ENCODE measurements at regions not wholly inside any gene's neighbourhood (a gene's known extent, or its start where the extent isn't known, plus 50 kb on each side); places are given as distances from the start of the nearest gene placed in this dataset.

- no peak for DNase-seq
- intact Hi-C loops (cut with micrococcal nuclease; ENCODE audit: unreplicated experiment), result no loop called here
- Mint-ChIP-seq H3K9me3 (ENCODE audit: low read depth, unreplicated experiment) (no peaks in the 10 kb centered on the region), H3K27me3 (ENCODE audit: unreplicated experiment) (peaks cover 59% of the 10 kb centered on the region), H3K4me3 (ENCODE audit: low read depth, unreplicated experiment) (no peak overlapping the region), H3K36me3 (ENCODE audit: insufficient read depth, unreplicated experiment) (no peaks in the 10 kb centered on the region), H3K4me1 (ENCODE audit: low read depth, unreplicated experiment) (peaks cover 37% of the 10 kb centered on the region), H3K27ac (ENCODE audit: unreplicated experiment) (no peak overlapping the region)
- BruUV-seq (replicated peaks), result no TSS peak
- CTCF ChIA-PET, result interaction anchor here (1.5 to 2.2 kb wide), 2 partner anchors 10 to 138 kb away, joined by 4 to 7 read pairs; no protein-coding TSS in a partner anchor
- TF ChIP-seq, protein P1, sequence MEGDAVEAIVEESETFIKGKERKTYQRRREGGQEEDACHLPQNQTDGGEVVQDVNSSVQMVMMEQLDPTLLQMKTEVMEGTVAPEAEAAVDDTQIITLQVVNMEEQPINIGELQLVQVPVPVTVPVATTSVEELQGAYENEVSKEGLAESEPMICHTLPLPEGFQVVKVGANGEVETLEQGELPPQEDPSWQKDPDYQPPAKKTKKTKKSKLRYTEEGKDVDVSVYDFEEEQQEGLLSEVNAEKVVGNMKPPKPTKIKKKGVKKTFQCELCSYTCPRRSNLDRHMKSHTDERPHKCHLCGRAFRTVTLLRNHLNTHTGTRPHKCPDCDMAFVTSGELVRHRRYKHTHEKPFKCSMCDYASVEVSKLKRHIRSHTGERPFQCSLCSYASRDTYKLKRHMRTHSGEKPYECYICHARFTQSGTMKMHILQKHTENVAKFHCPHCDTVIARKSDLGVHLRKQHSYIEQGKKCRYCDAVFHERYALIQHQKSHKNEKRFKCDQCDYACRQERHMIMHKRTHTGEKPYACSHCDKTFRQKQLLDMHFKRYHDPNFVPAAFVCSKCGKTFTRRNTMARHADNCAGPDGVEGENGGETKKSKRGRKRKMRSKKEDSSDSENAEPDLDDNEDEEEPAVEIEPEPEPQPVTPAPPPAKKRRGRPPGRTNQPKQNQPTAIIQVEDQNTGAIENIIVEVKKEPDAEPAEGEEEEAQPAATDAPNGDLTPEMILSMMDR (IDR thresholded peaks at IDR 0.05; ENCODE audit: unreplicated experiment), result no peak
Measured at GRCh38 chr20:48482790-48483189, 345.0 kb downstream of the PREX1 start.

DNA sequence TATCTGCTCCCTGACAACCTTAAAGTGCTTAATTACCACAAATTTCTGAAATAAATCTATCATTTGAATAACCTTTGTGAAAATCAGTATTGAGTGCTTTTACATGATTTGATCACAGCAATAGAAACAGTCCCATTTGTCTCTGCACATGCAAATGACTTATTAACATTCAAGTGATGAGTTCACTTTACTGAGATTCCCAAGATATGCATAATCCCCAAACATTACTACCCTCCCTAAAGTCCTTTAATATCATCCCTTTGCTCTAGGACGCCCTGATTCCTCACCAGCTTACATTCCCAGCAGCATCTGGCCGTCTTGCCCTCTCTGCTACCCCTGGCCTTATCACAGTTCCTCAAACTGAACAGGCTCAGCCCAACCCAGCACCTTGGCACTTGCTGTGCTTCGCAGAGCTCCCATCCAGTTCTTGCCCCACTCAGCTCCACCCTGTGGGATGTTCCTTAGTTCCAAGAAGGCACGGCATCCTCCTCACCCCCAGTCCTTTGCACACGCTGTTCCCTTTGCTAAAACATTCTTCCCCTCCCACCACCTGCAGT is 347.5 kb downstream of the PREX1 start:
- intact Hi-C loops (cut with micrococcal nuclease; ENCODE audit: unreplicated experiment), result no loop called here
- no TSS peak for BruUV-seq (replicated peaks)
- no peaks in the 10 kb centered on the region for H3K36me3 Mint-ChIP-seq (ENCODE audit: insufficient read depth, unreplicated experiment)
- H3K4me1 Mint-ChIP-seq (ENCODE audit: low read depth, unreplicated experiment), result peaks cover 14% of the 10 kb centered on the region
- no peak overlapping the region for H3K27ac Mint-ChIP-seq (ENCODE audit: unreplicated experiment)
- no peak overlapping the region for H3K4me3 Mint-ChIP-seq (ENCODE audit: low read depth, unreplicated experiment)
- TF ChIP-seq, protein P1 (IDR thresholded peaks at IDR 0.05; ENCODE audit: unreplicated experiment), result no peak
- no peak for DNase-seq
- peaks cover 3% of the 10 kb centered on the region for H3K9me3 Mint-ChIP-seq (ENCODE audit: low read depth, unreplicated experiment)
- CTCF ChIA-PET, result no interaction called here
- H3K27me3 Mint-ChIP-seq (ENCODE audit: unreplicated experiment), result peaks cover 57% of the 10 kb centered on the region

GRCh38 chr20:48478806-48479585 is 348.8 kb downstream of the PREX1 start:
- CTCF ChIA-PET, result interaction anchor here (1.1 kb wide), 1 partner anchor 141 kb away, joined by 3 read pairs; no protein-coding TSS in a partner anchor
- Mint-ChIP-seq H3K27me3 (ENCODE audit: unreplicated experiment) (peaks cover 47% of the 10 kb centered on the region), H3K27ac (ENCODE audit: unreplicated experiment) (no peak overlapping the region), H3K4me1 (ENCODE audit: low read depth, unreplicated experiment) (peaks cover 6% of the 10 kb centered on the region), H3K9me3 (ENCODE audit: low read depth, unreplicated experiment) (peaks cover 3% of the 10 kb centered on the region), H3K36me3 (ENCODE audit: insufficient read depth, unreplicated experiment) (no peaks in the 10 kb centered on the region), H3K4me3 (ENCODE audit: low read depth, unreplicated experiment) (no peak overlapping the region)
- no TSS peak for BruUV-seq (replicated peaks)
- DNase-seq, result no peak
- intact Hi-C loops (cut with micrococcal nuclease; ENCODE audit: unreplicated experiment), result no loop called here
- TF ChIP-seq, protein P1 (IDR thresholded peaks at IDR 0.05; ENCODE audit: unreplicated experiment), result no peak

GRCh38 chr20:48478370-48478769 is 349.4 kb downstream of the PREX1 start:
- intact Hi-C loops (cut with micrococcal nuclease; ENCODE audit: unreplicated experiment), result no loop called here
- Mint-ChIP-seq H3K4me1 (ENCODE audit: low read depth, unreplicated experiment) (peaks cover 6% of the 10 kb centered on the region), H3K9me3 (ENCODE audit: low read depth, unreplicated experiment) (peaks cover 3% of the 10 kb centered on the region), H3K4me3 (ENCODE audit: low read depth, unreplicated experiment) (no peak overlapping the region), H3K27me3 (ENCODE audit: unreplicated experiment) (peaks cover 46% of the 10 kb centered on the region), H3K36me3 (ENCODE audit: insufficient read depth, unreplicated experiment) (no peaks in the 10 kb centered on the region), H3K27ac (ENCODE audit: unreplicated experiment) (no peak overlapping the region)
- CTCF ChIA-PET, result interaction anchor here (1.1 kb wide), 1 partner anchor 142 kb away, joined by 3 read pairs; no protein-coding TSS in a partner anchor
- no TSS peak for BruUV-seq (replicated peaks)
- no peak for DNase-seq
- TF ChIP-seq, protein P1 (IDR thresholded peaks at IDR 0.05; ENCODE audit: unreplicated experiment), result no peak
